GM12891 (cell line): ENCODE measurements at regions not wholly inside any gene's neighbourhood (a gene's known extent, or its start where the extent isn't known, plus 50 kb on each side); places are given as distances from the start of the nearest gene placed in this dataset.

Experiments used
- POLR2A ChIP-seq: IDR thresholded peaks from 2 replicates; pipeline ENCODE4 v1.6.1; 2011; ENCODE audit warnings: low read depth, low read length, control low read depth
- POLR2AphosphoS5 ChIP-seq: IDR thresholded peaks from 2 replicates; pipeline ENCODE4 v1.6.1; 2011; ENCODE audit warnings: low read depth, low read length, control low read depth

DNA sequence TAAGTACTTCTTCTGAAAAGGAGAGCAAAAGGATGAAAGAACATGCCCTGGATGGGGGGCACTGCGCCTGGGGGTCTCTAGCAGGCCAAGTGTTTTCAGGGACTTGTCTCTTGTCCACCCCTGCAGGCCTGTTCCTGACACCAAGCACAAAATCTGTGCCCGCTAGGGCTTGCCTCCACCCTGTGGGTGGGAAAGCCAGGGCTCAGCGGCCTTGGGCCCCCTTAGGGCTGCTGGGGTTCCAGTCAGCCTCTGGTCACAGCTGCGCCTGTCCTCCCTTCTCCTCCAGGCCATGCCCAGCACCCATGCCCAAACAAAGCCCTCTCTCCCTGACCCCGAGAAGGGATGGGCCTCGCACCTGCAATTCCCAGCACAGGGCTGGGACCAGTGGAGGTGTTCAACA is 71.1 kb upstream of the TRPM1 start:
- TF ChIP-seq POLR2AphosphoS5 (no peak), POLR2A (no peak)
